HFFc6 (cell line): ENCODE measurements at regions not wholly inside any gene's neighbourhood (a gene's known extent, or its start where the extent isn't known, plus 50 kb on each side); places are given as distances from the start of the nearest gene placed in this dataset.

Source experiments
- DNase-seq: peaks from one replicate; pipeline ENCODE4 v3.0.0-alpha.2; 2018
- H3K27ac Mint-ChIP-seq: 2 replicates; pipeline ENCODE4 v1.8.0; 2020; ENCODE audit warnings: mild to moderate bottlenecking, mixed read lengths
- H3K27me3 Mint-ChIP-seq: 2 replicates; pipeline ENCODE4 v1.8.0; 2021; ENCODE audit warnings: mild to moderate bottlenecking, moderate library complexity, mixed read lengths; ENCODE audit not compliant: insufficient read depth
- H3K36me3 Mint-ChIP-seq: 2 replicates; pipeline ENCODE4 v1.8.0; 2021; ENCODE audit warnings: low read depth, mixed read lengths
- H3K4me1 Mint-ChIP-seq: 2 replicates; pipeline ENCODE4 v1.8.0; 2020; ENCODE audit warnings: low read depth, mixed read lengths
- H3K4me3 Mint-ChIP-seq: 2 replicates; pipeline ENCODE4 v1.8.0; 2020; ENCODE audit warnings: mild to moderate bottlenecking, moderate library complexity, mixed read lengths
- H3K9me3 Mint-ChIP-seq: 2 replicates; pipeline ENCODE4 v1.8.0; 2020; ENCODE audit warnings: mild to moderate bottlenecking, mixed read lengths
- CTCF ChIP-seq: fragments of 200-600 bp; sonication (generic); IDR thresholded peaks from 2 replicates; pipeline ENCODE4 v1.5.0; 2021; ENCODE audit warnings: antibody characterized with exemption, mild to moderate bottlenecking

- TF ChIP-seq CTCF, result no peak
- H3K9me3 Mint-ChIP-seq, result peaks cover 9% of the 10 kb centered on the region; the same call in 1 of the 2 replicates
These were observed 254.1 kb downstream of the MZT1 start for GRCh38 chr13:72473321-72473720.

GRCh38 chr13:72469906-72470305, 257.5 kb downstream of the MZT1 start:
- Mint-ChIP-seq H3K4me3 (no peak overlapping the region), H3K4me1 (no peaks in the 10 kb centered on the region), H3K9me3 (peaks cover 8% of the 10 kb centered on the region; the same call in 1 of the 2 replicates), H3K36me3 (no peaks in the 10 kb centered on the region), H3K27me3 (peaks cover 3% of the 10 kb centered on the region), H3K27ac (no peak overlapping the region)
- no peak for TF ChIP-seq CTCF
- DNase-seq, result no peak

More at GRCh38 chr13:72473321-72473720, 254.1 kb downstream of the MZT1 start:
- H3K4me3 Mint-ChIP-seq, result no peak overlapping the region
- no peaks in the 10 kb centered on the region for H3K4me1 Mint-ChIP-seq
- no peak overlapping the region for H3K27ac Mint-ChIP-seq
- no peak for DNase-seq
- no peaks in the 10 kb centered on the region for H3K36me3 Mint-ChIP-seq
- peaks cover 3% of the 10 kb centered on the region for H3K27me3 Mint-ChIP-seq

GRCh38 chr13:72463561-72463960, 263.9 kb downstream of the MZT1 start:
- peaks cover 4% of the 10 kb centered on the region; the same call in 1 of the 2 replicates for H3K9me3 Mint-ChIP-seq
- no peak for TF ChIP-seq CTCF
- H3K27ac Mint-ChIP-seq, result no peak overlapping the region
- no peaks in the 10 kb centered on the region for H3K4me1 Mint-ChIP-seq
- H3K4me3 Mint-ChIP-seq, result no peak overlapping the region
- no peaks in the 10 kb centered on the region; the same call in 1 of the 2 replicates for H3K36me3 Mint-ChIP-seq
- H3K27me3 Mint-ChIP-seq, result no peaks in the 10 kb centered on the region; the same call in 1 of the 2 replicates
- DNase-seq, result no peak

- Mint-ChIP-seq H3K4me1 (no peaks in the 10 kb centered on the region), H3K27me3 (no peaks in the 10 kb centered on the region; the same call in 1 of the 2 replicates), H3K36me3 (no peaks in the 10 kb centered on the region; the same call in 1 of the 2 replicates), H3K4me3 (no peak overlapping the region), H3K9me3 (no peaks in the 10 kb centered on the region; the same call in 1 of the 2 replicates), H3K27ac (no peak overlapping the region)
- TF ChIP-seq CTCF, result no peak
- no peak for DNase-seq
These were observed 264.7 kb downstream of the MZT1 start for GRCh38 chr13:72462726-72463125.

- H3K4me1 Mint-ChIP-seq, result no peaks in the 10 kb centered on the region
- no peak overlapping the region for H3K4me3 Mint-ChIP-seq
- no peaks in the 10 kb centered on the region; the same call in 1 of the 2 replicates for H3K9me3 Mint-ChIP-seq
- no peak for TF ChIP-seq CTCF
- no peaks in the 10 kb centered on the region; the same call in 1 of the 2 replicates for H3K36me3 Mint-ChIP-seq
- H3K27me3 Mint-ChIP-seq, result no peaks in the 10 kb centered on the region; the same call in 1 of the 2 replicates
- no peak overlapping the region for H3K27ac Mint-ChIP-seq
- no peak for DNase-seq
These were observed 265.3 kb downstream of the MZT1 start for GRCh38 chr13:72462166-72462565.

- H3K4me3 Mint-ChIP-seq, result no peak overlapping the region
- no peaks in the 10 kb centered on the region for H3K4me1 Mint-ChIP-seq
- no peaks in the 10 kb centered on the region; the same call in 1 of the 2 replicates for H3K9me3 Mint-ChIP-seq
- no peak for DNase-seq
- TF ChIP-seq CTCF, result no peak
- no peaks in the 10 kb centered on the region; the same call in 1 of the 2 replicates for H3K27me3 Mint-ChIP-seq
- H3K27ac Mint-ChIP-seq, result no peak overlapping the region
- no peaks in the 10 kb centered on the region; the same call in 1 of the 2 replicates for H3K36me3 Mint-ChIP-seq
These were observed 268.7 kb downstream of the MZT1 start for GRCh38 chr13:72458701-72459100.
